HG02763 (cell line): ENCODE measurements at regions not wholly inside any gene's neighbourhood (a gene's known extent, or its start where the extent isn't known, plus 50 kb on each side); places are given as distances from the start of the nearest gene placed in this dataset.
"Not testable (repeated sequence)": the region's sequence is repeated elsewhere in the genome, so short reads cannot be mapped to it uniquely, and the experiment has no call there.

Source experiments
- ATAC-seq: cut with Tn5 transposase; IDR thresholded peaks from one replicate; pipeline ENCODE4 v1.9.1; 2021; ENCODE audit warnings: mild to moderate bottlenecking, moderate library complexity; ENCODE audit not compliant: unreplicated experiment

GRCh38 chrX:123036401-123036800 is 147.7 kb upstream of the GRIA3 start:
- ATAC-seq = no peak

GRCh38 chrX:123049071-123049625 is 134.9 kb upstream of the GRIA3 start:
- ATAC-seq = no peak

DNA sequence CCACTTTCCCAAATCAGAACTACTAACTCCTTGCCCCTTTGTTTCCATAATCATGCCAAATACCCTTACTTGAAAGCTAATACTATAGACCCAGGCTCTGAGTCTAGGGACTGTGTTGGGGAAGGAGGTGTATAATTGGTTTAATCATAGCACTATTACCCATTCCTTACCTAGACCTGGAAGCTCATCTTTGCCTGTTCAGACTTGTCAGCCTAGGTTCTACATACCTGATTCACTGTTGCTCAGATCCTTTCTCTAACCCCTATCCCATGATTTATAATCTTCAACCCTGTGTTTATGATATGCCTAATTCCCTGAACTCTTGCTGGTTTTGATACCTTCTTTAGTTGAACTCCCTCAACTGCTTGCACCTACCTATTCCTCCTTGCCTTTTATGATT is 123.1 kb upstream of the GRIA3 start:
- ATAC-seq = no peak

GRCh38 chrX:123064053-123064452 is 120.0 kb upstream of the GRIA3 start:
- no peak for ATAC-seq

GRCh38 chrX:123072686-123073385 is 111.2 kb upstream of the GRIA3 start:
- ATAC-seq = no peak

- no peak for ATAC-seq
Observed at GRCh38 chrX:123075947-123076561, 108.0 kb upstream of the GRIA3 start.

- ATAC-seq = no peak
Observed at GRCh38 chrX:123077631-123078030, 106.4 kb upstream of the GRIA3 start.

- no peak for ATAC-seq
Observed at GRCh38 chrX:123080065-123080464, 104.0 kb upstream of the GRIA3 start.

DNA sequence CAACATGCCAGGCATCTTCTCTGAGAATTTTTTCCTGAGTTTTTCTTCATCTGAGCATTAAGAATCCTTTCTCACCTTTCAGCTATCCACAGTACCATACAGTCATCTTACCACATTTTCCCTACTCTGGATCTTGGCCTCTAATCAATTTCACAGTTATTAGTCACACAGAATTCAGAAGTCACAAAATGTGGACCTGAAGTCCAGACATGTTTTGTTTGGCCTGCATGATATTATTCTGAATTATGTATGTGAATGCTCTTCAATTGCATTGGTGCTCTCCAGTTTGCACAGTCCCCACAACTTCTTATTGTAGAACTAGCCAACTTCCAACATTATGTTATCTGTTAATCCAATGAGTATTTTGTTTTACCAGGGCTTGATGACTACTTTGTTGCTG is 102.3 kb upstream of the GRIA3 start:
- ATAC-seq = no peak

DNA sequence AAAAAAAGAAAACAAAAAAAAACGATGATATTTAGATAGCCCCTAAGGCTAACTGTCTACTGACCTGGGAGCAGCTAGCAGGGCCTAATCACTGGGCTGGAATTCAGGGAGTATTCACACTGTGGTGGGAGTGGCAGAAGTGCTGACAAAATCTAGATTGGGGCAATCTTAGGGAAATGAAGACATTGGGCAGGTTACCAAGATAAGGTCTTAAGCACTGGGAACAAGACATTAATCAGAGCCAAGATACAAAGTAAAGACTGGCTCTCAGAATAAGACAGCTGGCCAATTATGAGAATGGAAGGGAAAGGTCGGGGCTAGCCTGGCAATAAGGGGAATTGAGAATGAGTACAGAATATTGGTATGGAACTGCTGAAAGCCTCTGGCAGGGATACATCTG is 100.2 kb upstream of the GRIA3 start:
- no peak for ATAC-seq

GRCh38 chrX:123084797-123085196 is 99.3 kb upstream of the GRIA3 start:
- no peak for ATAC-seq

GRCh38 chrX:123085311-123085940 is 98.7 kb upstream of the GRIA3 start:
- no peak for ATAC-seq

- ATAC-seq = no peak
Observed at GRCh38 chrX:123086768-123087167, 97.3 kb upstream of the GRIA3 start.

DNA sequence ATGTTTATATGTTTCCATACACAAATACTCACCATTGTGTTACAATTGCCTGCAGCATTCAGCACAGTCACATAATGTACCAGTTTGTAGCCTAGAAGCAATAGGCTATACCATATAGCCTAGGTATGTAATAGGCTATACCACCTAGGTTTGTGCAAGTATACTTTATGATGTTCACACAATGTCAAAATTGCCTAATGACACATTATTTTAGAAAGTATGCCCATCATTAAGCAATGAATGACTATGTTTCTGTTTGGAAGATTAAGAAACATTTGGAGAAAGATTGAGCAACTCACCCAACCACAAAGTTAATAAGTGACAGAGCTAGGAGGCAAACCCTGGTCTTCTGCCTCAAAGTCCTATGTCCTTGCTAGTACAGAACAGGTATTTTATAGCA is 96.8 kb upstream of the GRIA3 start:
- no peak for ATAC-seq

DNA sequence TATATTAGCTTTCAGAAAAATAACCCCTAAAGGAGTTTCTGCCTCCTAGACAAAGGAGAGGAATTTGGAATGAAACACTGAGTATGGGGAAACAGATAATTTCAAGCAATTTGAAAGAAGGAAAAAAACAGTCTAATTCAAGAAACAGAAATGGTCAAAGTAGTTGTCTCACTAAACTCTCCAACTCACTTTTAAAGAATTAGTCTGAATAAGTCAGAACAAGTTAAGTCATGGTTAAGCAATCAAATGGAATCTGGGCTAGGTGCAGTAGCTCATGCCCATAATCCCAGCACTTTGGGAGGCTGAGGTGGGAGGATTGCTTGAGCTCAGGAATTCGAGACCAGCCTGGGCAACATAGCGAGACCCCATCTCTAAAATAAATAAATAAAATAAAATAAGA is 95.7 kb upstream of the GRIA3 start:
- no peak for ATAC-seq

DNA sequence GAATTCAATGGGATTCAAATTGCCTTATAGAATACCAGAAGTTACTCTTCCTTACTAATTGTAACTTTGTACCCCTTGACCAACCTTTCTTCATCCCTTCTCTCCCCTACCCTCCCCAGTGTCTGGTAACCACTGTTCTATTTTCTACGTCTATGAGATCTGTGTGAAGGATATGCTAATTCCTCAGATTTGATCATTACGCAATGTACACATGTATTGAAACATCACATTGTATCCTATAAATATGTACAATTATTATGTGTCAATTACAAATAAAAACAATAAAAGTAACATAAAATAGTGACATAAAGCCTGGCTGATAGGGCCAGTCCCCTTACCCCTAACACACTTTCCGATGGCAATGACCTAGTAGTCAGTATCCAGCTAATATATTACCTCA is 95.1 kb upstream of the GRIA3 start:
- ATAC-seq = no peak

DNA sequence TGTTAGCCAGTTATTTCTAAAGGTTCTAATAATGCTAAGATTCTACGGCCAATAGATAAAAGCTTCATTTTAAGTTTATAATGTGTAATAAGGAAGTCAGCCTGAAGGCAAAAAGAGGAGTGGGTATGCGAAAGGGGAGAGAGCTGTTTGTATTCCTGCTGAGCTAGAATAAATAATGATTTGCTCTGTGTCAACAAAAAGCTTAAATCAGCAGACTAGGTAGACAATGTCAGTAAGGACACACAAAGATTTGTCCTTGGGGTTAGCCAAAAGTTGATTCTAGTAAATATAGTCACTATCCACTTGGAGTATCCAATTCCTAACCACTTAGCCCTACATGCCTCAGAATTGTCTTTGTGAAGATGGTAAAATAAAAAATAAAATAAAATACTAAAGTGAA is 90.3 kb upstream of the GRIA3 start:
- ATAC-seq = no peak

GRCh38 chrX:123108513-123109427 is 75.3 kb upstream of the GRIA3 start:
- no peak for ATAC-seq

DNA sequence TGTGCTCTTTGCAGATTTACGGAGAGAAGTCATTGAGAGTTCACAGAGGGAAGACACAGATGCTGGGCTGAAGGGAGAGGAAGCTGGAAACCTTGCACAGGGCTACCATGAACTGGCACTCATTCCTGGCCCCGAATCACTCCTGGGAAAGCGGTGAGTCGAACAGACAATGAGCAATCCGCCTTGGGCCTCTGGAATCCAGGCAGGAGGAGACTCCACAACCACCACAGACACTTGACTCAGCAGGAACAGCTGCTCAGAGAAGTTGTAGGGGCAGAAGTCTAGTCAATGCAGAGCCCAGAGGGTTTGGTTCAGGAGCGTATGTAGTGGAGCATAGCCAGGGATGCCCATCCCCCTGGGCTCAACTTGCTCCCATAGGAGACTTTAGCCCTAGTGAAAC is 62.8 kb upstream of the GRIA3 start:
- no peak for ATAC-seq

DNA sequence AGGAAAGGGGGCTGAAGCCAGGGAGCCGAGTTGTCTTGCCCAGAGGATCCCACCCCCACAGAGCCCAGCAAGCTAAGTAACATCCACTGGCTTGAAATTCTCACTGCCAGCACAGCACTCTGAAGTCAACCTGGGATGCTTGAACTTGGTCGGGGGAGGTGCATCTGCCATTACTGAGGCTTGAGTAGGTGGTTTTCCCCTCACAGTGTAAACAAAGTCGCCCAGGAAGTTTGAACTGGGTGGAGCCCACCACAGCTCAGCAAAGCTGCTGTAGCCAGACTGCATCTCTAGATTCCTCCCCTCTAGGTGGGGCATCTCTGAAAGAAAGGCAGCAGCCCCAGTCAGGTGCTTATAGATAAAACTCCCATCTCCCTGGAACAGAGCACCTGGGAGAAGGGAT is 54.3 kb upstream of the GRIA3 start:
- ATAC-seq = not testable (repeated sequence)
